Activated T-cell treated with anti-CD3 and anti-CD28 coated beads, Interleukin-2, amount 50 U/mL, for 48 hours (primary cell): ENCODE measurements at regions not wholly inside any gene's neighbourhood (a gene's known extent, or its start where the extent isn't known, plus 50 kb on each side); places are given as distances from the start of the nearest gene placed in this dataset.

Experiments used
- DNase-seq, 2 experiments: peaks; one replicate each; pipeline ENCODE4 v3.0.0-alpha.2; 2020

DNA sequence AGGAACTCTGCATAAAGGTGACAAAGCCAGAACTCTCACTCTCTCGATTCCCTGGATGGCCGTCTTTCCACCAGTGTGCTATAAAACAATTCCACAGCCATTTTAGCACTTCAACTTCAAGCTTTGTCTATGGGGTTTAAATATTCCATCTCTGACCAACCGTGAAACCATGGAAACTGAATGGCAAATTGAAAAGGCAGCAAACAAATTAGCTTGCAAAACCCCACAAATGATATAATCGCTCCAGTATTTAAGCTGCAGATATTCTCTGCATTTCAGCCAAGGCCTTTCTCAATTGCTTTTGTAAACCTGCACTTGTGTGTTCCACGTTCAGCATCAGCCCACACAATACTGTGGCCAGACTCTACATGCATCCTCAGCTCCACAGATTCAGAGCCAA, 131.7 kb upstream of the ISX start:
- no peak for DNase-seq

DNA sequence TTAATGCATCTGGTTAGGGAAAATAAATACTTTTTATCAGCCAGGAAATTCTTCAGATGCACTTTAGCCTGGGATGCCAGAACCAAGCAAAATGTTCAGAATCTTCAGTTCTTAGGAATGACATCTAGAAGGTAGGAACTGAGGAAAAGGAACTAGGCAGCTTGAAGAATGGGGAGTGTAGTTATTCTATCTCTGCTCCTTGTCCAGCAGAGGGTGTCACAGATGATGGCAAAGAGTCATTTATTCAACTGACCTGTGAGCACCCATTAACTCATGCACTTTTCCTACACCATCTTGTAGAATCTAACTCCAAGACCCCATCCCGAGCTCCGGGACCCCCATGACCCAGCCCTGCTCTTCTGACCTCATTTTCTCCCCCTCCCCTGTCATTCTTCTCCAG, 122.1 kb upstream of the ISX start:
- DNase-seq: no peak

DNA sequence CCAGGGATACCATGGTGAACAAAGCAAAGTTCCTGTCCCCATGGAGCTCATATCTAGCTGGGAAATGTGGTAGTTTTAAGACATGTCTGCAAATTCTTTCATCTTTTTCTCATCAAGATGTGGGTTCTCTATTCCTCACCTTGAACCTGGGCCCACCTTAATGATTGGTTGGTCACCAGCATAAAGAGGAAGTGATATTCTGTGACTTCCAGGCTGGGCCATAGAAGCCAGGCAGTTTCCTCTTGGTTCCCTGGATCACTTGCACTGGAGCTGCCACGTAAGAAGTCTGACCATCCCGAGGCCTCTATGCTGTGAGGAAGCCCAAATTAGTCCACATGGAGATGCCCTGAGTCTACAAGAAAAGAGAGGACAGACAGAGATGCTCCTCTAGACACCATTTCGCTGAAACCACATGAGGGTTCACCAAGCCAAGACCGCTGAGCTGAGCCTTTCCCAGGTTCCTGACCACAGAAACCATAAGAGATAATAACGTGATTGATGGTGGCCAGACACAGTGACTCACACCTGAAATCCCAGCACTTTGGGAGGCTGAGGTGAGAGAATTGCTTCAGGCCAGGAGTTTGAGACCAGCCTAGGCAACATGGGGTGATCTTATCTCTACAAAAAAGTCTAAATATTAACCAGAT, 119.5 kb upstream of the ISX start:
- DNase-seq: no peak

DNA sequence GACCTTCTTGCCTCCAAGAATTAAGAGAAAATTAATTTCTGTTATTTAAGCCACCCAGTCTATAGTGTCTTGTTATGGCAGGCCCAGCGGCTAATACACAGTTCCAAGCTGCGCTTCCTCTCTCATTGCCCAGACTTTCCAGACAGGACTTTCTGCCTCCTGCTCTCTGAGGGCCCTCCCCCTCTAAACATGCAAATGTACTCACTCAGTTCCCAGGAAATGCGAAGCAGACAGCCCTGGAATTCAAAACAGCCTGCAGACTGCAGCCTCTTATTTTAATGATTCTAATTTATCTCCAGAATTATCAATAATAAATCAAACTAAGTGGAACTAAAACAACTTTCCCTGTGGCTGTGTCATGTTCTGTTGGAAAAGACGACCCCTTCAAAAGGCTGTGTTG, 115.5 kb upstream of the ISX start:
- no peak for DNase-seq

DNA sequence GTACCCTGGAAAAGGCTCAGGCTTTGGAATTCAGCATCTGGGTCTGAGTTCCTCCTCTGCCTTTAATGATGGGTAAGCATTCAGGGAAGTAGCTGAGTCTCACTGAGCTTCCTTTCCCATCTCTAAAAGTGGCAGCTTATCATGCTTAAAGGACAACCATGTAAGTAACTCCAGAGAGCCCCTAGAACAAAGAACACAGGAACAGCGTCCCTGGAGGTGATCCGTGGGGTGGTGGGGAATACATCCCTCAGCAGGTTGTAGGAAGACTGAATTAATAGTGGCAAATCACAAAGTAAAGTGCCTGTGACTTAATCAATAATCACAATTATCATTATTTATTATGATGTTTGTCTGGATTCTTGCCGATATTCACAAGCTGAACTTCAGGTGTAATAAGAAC, 114.7 kb upstream of the ISX start:
- no peak for DNase-seq

DNA sequence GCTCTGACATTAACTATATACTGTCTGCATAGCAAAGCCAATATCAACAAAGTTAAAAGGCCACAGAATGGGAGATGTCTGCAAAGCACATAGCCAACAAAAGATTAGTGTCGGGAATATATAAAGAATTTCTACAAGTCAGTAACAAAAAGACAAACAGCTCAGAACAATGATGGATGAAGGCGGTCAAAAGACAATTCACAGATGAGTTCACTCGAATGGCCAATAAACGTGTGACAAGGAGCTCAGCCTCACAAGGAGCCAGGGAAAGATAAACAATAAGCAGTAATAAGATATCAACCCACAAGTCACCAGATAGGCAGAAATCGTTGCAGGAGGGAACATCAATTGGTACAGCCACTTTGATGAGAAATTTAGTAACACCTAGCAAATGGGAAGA, 106.0 kb upstream of the ISX start:
- DNase-seq: no peak

DNA sequence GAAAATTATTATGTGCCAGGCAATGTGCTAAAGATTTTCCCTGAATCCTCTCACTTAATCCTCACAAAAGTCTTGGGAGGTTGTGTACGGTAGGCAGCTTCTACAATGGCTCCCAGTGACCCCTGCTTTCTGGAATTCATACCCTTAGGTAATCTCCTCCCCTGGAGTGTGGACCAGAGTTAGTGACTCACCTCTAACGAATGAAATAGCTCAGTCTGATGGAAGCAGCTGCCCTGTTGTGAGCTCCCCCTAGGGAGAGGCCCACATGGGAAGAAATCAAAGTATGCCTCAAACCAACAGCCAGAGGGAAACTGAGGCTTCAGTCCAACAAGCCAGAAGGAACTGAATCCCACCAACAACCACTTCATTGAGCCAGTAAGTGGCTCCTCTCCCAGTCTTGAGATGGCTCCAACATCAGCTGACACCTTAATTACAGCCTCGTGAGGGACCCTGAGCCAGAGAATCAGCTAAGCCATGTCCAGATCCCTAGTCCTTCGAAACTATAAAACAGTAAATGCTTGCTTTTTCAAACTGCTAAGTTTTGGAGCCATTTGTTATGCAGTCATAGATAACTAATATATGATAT, 98.9 kb upstream of the ISX start:
- no peak for DNase-seq

DNA sequence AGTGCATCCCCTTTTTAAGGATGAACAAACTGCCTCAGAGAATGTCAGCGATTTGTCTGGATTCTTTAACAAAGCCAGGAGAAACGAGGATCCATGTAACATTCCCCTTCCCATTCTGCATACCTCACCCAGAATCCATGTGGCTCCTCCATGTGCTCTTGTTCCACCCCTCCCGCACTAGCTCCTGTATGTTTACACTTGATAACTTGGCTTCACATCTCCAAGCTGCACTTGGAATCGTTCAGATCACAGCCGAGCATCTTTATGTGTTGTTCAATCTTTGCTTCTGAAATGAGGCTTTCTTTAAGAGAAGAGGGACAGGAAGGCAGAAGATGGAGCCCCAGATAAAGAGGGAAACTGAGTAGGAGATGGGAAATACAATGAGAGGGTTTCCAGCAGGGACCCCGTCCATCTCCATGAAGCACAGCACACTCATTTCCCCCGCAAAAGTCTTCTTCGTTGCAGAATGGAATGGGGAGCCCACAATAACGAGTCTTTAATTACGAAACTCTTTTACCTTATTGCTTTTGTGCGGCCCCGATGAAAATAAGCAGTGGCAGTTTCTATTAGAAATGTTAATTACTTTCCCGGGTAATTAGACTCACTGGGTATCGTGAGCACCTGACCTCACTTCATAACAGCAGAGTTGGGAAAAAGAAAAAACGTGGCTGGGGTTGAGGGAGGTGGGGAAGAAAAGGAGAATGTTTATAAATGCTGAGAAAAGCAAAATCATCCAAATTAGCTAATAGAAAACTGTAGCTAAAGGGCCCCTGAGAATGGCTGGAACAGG, 96.8 kb upstream of the ISX start:
- no peak for DNase-seq

DNA sequence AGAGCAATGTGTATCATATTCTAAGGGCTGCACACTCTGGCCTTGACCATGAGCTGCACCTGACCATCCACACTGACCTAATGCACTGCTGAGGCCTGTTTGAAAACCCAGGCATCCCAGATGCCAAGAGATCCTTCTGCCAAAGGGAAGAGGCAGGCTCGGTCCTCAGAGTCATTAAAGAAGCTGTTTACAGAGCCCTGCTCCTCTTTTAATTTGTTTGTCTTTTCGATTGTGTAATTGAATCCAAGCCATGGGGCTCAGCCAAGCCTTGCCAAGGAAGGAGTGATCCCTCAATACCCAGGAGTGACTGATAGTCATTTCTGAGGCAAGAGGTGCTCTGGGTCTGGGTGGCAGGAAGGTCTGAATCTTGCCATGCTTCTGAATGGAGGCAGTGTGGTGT, 94.5 kb upstream of the ISX start:
- no peak for DNase-seq

DNA sequence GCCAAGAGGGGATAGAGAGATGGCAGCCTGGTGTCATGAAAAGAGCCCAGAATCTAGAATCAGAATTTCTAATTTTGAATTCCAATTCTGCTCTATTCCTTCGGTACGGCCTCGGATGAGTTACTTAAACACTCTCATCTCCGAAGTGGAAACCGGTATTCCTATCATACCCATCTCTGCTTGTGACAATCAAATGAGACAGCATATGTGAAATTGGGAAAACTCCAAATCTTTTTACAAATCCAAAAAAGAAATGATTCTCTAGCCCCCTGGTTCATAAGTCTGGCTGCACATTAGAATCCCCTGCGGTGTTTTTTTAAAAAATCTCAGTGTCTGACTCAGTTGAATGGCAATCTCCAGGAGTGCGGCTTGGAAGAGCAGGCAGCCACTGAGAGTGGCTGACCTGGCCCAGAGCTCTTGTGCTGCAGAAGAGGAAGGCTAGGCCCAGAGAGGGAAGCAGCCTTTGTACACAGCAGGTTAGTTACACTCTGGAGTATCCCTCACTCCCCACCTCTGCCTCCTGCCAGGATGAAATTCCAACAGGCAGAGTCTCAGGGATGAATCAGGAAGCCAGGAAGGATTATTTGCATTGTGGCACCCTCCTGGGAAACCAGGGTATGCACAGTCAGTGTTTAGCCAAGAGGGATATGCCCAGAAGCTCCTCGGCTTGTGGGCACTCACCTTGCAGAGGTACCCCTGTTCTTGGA, 93.6 kb upstream of the ISX start:
- no peak for DNase-seq

DNA sequence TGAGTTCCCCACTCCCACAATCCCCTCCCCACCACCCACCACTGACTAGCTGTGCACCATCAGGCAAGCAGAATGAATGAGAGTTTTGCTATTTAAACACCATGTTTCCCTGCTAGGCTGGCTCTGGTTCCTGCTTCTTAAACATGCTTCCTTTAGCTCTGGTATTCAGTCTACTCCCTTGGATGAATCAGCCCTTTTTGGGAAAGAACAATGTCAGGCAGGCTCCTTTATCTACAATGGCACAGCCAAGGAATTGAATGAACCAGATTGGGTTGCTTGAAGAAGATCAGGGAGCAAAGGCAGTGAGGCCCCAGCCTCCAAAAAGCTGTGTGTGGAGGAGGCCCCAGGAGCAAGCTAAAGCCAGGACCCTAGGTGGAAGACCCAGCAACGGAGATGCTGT, 92.9 kb upstream of the ISX start:
- DNase-seq: no peak

DNA sequence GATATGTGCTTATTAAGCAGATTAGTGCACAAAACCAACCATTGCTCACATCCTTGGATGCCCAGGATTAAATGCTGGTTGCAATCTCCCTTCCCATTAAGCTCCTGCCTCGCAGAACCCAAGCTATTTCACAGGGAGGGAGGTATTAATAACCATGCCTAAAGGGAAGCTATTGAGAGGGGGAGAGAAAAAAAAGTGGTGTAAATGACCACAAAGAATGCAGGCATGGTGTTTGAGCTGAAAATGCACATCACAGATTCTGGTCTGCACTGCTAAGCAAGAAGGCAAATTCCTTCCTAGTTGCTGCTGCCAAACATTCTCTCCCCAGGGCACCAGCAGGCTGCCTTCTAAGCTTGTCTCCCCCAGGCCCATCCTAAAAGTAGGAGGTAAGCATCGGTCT, 92.0 kb upstream of the ISX start:
- DNase-seq: no peak

DNA sequence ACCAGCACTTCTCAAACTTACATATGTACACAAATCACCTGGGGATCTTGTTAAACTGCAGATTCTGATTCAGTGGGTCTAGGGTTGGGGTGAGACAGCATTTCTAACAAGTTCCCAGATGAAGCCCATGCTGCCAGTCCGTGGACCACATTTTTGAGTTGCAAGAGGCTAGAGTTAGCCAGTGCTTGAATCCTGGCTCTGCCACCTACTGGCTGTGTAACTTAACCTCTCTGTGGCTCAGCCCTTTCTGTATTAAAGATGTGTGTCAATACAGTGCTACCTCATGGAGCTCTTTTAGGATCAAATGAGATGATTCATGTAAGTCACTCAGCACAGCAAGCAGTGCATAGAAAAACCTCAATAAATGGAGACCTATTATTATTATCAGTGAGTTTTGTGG, 90.2 kb upstream of the ISX start:
- DNase-seq: no peak

DNA sequence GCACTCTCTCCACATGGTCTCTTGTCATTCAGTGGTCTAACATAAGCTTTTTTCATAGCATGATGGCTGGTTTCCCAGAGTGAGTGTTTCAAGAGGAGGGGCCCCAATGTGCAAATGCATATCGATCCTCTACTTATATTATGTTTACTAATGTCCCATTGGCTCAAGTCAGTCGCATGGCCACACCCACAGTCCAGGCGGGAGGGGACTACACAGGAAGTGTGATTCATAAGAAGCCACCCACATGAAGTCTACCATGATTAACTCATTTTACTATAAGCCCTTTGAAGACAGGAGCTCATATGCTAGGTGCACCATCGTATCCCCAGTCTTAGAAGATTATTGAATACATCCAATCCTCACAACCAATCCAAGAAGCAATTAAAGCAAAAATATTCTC, 89.5 kb upstream of the ISX start:
- DNase-seq: peak in 1 of 2 experiments; percentile 15

DNA sequence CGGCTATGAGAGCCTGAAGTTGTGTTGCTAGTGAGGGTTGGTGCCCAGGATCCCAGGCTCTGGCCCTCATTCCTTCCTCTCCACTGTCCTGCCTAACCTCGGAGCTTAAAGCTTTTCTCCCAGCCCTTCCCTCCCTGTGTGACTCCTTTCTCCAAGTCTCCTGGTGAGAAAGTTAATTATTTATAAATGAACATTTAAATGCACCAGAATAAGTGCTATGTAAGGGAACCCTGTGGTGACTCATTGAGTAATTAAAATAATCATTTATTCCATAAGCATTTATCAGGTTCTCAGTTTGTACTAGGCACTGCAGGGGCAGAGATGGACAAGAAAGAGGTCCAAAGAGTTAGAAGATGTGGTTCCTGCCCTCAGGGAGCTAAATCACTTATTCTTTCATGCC, 89.1 kb upstream of the ISX start:
- no peak for DNase-seq

DNA sequence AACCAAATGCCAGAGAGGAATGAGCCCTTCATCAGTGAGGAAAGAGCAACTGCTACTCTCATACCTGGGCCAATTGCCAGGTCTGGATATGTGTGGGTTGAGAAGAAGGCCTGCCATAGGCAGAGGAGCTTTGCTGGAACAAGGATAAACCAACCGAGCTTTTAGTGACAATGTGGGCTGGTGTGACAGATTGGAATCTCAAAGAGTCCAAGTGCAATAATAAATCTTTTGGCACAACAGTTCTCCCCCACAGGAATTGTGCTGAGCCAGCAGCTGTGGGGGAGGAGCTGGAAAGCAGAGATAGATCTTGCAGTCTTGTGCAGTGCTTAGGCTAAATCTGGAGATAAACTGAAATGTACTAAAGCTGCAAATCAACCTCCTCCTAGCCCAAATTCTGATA, 79.4 kb upstream of the ISX start:
- no peak for DNase-seq

DNA sequence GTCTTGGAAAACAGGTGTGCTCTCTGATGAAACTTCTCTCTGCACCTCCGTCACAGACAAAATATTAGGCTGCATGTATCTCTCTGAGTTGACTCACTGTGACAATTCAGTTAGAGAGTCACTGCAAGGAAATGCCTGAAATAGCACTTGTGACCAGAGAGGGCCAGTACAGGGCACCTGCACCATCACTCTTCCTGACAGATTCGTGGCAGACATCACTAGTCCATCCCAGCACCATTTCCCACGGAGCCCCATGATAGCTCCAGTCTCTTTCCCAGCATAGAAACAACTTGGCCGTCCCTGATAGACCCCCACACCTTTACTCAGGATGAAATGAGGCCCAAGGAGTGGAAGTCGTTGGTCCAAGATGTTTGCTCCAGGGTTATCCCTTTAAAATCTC, 73.3 kb upstream of the ISX start:
- no peak for DNase-seq

DNA sequence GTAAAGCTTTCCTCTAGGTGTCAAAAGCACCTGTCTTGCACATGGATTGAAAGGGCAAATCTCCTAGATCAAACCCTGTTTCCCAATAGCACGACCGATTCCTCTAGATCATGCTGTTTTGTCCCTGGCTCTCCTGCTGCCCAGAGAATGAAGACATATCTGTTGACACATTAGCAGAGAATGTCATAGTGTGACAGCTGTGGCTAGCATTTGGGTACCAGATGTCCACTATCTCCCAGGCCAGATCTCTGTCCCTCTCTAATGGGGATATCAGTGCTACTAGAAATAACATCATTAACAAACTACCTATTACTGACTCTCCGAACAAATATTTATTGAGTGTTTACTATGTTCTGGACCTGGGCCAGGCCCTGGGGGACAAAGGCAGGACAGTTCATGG, 72.4 kb upstream of the ISX start:
- DNase-seq: no peak

DNA sequence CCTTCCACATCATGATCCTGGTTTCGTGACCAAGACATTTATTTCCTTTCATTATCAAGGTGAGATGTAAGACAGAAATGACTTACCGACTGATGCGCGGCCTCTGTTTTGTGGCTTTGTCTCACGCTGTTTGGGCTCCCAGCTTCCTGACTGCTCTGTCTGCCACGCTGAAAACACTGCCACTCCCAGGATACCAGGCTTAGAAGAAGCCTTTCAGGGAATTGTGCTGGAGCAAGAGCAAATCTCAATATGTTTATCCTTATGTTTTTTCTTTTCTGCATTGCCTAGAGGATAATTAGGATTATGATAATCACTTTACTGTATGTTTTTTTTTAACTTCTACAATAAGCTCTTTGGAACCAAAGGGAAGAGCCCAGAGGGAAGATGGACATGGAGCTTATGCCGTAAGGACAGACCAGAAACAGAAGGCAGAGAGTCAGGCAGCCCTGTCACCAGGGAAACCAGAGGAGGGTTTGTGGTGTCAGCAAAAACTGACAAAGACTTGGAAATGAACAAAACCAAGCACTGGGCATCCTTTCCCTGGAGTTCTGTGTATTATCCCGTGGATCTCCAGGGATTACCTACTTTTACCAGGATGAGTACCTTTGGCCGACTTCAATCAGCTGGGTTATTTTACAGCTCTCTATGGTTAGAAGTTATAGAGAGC, 68.2 kb upstream of the ISX start:
- DNase-seq: no peak

DNA sequence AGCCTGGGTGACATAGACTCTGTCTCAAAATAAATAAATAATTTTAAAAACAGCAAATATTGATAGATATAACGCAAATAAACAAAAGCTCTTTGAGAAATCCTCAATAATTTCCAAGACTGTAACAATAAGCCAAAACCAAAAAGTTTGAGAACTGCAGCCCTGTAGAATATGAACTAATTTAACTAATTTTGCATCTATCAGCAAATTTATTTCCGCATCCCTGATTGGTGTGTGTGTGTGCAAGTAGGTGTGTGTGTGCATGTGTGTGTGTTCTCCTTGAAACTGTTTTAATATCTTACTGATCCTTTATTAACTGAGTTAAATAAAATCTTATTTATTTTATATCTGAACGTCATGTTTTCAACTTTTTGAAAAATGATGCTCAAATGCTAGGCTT, 67.0 kb upstream of the ISX start:
- no peak for DNase-seq

DNA sequence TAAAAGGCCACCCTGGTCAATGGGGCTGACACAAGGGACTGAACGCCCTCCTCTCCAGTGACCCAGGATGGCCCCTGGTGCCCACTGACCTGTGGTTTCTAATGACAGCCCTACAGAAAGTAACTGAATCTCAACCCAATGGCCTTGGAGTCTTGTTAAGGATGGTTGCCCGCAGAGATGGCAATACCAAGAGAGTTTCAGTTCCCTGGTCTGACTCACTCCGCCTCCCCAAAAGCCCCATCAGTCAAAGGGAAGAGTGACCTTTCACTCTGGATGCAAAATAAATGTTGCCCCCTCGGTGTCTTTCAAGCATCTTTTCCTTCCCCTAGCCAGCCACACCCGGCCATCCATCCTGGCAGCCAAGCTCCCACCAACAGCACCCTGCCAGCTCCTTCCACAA, 57.7 kb upstream of the ISX start:
- DNase-seq: no peak

DNA sequence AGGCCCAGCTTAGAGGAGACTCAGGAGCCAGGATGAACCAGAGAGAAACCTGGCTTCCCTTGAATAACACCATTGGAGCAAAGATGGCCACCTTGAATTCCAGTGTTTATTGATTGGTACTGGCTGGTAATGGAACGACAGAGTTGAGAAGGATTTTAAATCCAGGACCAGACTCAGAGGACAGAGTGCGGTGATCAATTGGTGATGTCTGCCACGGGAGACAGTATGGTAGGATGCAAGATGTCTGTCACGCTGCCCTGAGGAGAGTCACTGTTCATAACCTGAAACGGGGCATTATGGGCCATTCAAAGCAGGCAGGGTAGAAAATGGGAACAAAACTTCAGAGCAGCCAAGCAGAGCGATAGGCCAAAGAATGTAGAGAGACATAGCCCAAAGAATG, 55.4 kb upstream of the ISX start:
- DNase-seq: no peak

DNA sequence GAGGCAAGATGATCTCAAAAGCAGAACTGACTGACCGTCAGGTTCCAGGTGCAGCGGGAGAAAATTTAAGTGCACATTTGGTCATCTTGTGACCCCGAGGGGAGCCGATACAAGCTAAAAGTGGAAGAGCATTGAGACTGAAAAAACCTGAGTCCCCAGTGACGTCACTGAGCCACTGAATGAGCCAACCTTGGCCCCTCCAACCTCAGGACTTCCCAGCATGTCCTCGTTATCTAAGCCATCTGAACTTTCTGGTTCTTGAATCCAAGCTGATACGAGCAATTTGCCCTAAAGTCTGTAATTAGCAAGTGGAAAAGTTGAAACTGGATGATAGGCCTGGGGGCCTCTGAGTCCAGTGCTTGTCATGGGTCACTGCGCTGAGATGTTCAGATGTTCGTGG, 51.1 kb upstream of the ISX start:
- DNase-seq: no peak
